ENCODE measurements at regions not wholly inside any gene's neighbourhood (a gene's known extent, or its start where the extent isn't known, plus 50 kb on each side); places are given as distances from the start of the nearest gene placed in this dataset.

- no peak for DNase-seq (ENCODE audit: low spot score)
Observed at GRCh38 chr2:18927525-18928232, 338.3 kb upstream of the NT5C1B start.

GRCh38 chr2:18926631-18927524, 337.5 kb upstream of the NT5C1B start:
- DNase-seq (ENCODE audit: low spot score), result no peak

GRCh38 chr2:18925296-18925695, 335.9 kb upstream of the NT5C1B start:
- DNase-seq (ENCODE audit: low spot score), result peak; percentile 66

- no peak for DNase-seq (ENCODE audit: low spot score)
Observed at GRCh38 chr2:18924886-18925285, 335.5 kb upstream of the NT5C1B start.

- no peak for DNase-seq (ENCODE audit: low spot score)
Observed at GRCh38 chr2:18924386-18924785, 335.0 kb upstream of the NT5C1B start.

GRCh38 chr2:18922276-18922675, 332.9 kb upstream of the NT5C1B start:
- DNase-seq (ENCODE audit: low spot score), result no peak

- no peak for DNase-seq (ENCODE audit: low spot score)
Observed at GRCh38 chr2:18918280-18918679, 328.9 kb upstream of the NT5C1B start.

- no peak for DNase-seq (ENCODE audit: low spot score)
Observed at GRCh38 chr2:18915227-18915626, 325.9 kb upstream of the NT5C1B start.

- DNase-seq (ENCODE audit: low spot score), result no peak
Observed at GRCh38 chr2:18913512-18913911, 324.1 kb upstream of the NT5C1B start.

- no peak for DNase-seq (ENCODE audit: low spot score)
Observed at GRCh38 chr2:18912225-18912888, 323.0 kb upstream of the NT5C1B start.

GRCh38 chr2:18911416-18911815, 322.0 kb upstream of the NT5C1B start:
- no peak for DNase-seq (ENCODE audit: low spot score)

- DNase-seq (ENCODE audit: low spot score), result peak; percentile 78
Observed at GRCh38 chr2:18910843-18911242, 321.5 kb upstream of the NT5C1B start.

GRCh38 chr2:18907937-18908336, 318.6 kb upstream of the NT5C1B start:
- no peak for DNase-seq (ENCODE audit: low spot score)

GRCh38 chr2:18907508-18907907, 318.1 kb upstream of the NT5C1B start:
- DNase-seq (ENCODE audit: low spot score), result peak; percentile 58

GRCh38 chr2:18903750-18904149, 314.4 kb upstream of the NT5C1B start:
- peak; percentile 57 for DNase-seq (ENCODE audit: low spot score)

GRCh38 chr2:18901242-18901641, 311.9 kb upstream of the NT5C1B start:
- DNase-seq (ENCODE audit: low spot score), result no peak

GRCh38 chr2:18900691-18901141, 311.3 kb upstream of the NT5C1B start:
- DNase-seq (ENCODE audit: low spot score), result no peak

GRCh38 chr2:18899725-18900124, 310.4 kb upstream of the NT5C1B start:
- no peak for DNase-seq (ENCODE audit: low spot score)

- DNase-seq (ENCODE audit: low spot score), result no peak
Observed at GRCh38 chr2:18898271-18898670, 308.9 kb upstream of the NT5C1B start.

- no peak for DNase-seq (ENCODE audit: low spot score)
Observed at GRCh38 chr2:18896125-18896764, 306.9 kb upstream of the NT5C1B start.

GRCh38 chr2:18891600-18892345, 302.4 kb upstream of the NT5C1B start:
- no peak for DNase-seq (ENCODE audit: low spot score)

Data from A172 (cell line).